Liver (tissue), 8 donors: ENCODE measurements at regions not wholly inside any gene's neighbourhood (a gene's known extent, or its start where the extent isn't known, plus 50 kb on each side); places are given as distances from the start of the nearest gene placed in this dataset.
A peak's percentile ranks its signal among the peaks of the same experiment; 100 is the strongest.

Experiments used
- DNase-seq: peaks from one replicate; pipeline ENCODE4 v3.0.0-alpha.2; 2017; ENCODE audit warnings: low spot score
- H3K27ac ChIP-seq, 2 donors: one replicate each; pipeline ENCODE4 v1.7.0; 2013; ENCODE audit warnings: inconsistent platforms in 2 of 2, low read length in 2 of 2, control low read depth in 1 of 2, low read depth in 1 of 2, mild to moderate bottlenecking in 1 of 2
- H3K27me3 ChIP-seq, 4 donors: one replicate each; pipeline versions ENCODE4 v1.6.1 to v1.7.0; 2013; ENCODE audit warnings: low read length in 3 of 4, inconsistent platforms in 1 of 4, mild to moderate bottlenecking in 1 of 4, moderate library complexity in 1 of 4; ENCODE audit not compliant: control insufficient read depth in 4 of 4, insufficient read depth in 4 of 4
- H3K36me3 ChIP-seq, 4 donors: one replicate each; pipeline versions ENCODE4 v1.6.1 to v1.7.0; 2013; ENCODE audit warnings: low read length in 3 of 4, mild to moderate bottlenecking in 3 of 4, low read depth in 1 of 4, moderate library complexity in 1 of 4; ENCODE audit not compliant: control insufficient read depth in 4 of 4, insufficient read depth in 3 of 4
- H3K4me1 ChIP-seq, 4 donors: one replicate each; pipeline versions ENCODE4 v1.6.1 to v1.7.0; 2013; ENCODE audit warnings: low read length in 3 of 4, mild to moderate bottlenecking in 3 of 4, moderate library complexity in 1 of 4; ENCODE audit not compliant: control insufficient read depth in 4 of 4, insufficient read depth in 4 of 4
- H3K4me3 ChIP-seq, 3 donors: one replicate each; pipeline versions ENCODE4 v1.6.1 to v1.7.0; 2013; ENCODE audit warnings: low read length in 3 of 3, control low read depth in 1 of 3, low read depth in 1 of 3, mild to moderate bottlenecking in 1 of 3
- H3K9ac ChIP-seq, 2 donors: one replicate each; pipeline ENCODE4 v1.7.0; 2013; ENCODE audit warnings: low read length in 2 of 2, mild to moderate bottlenecking in 2 of 2, moderate library complexity in 2 of 2, control low read depth in 1 of 2, low read depth in 1 of 2
- H3K9me3 ChIP-seq, 4 donors: one replicate each; pipeline versions ENCODE4 v1.6.1 to v1.7.0; 2013; ENCODE audit warnings: low read length in 3 of 4; ENCODE audit not compliant: control insufficient read depth in 4 of 4
- EGR1 ChIP-seq, 2 donors: IDR thresholded peaks; 2 replicates each; pipeline ENCODE4 v1.6.1; 2016 to 2018; ENCODE audit warnings: antibody characterized with exemption in 2 of 2, low read depth in 2 of 2
- FOXA1 ChIP-seq: IDR thresholded peaks from 2 replicates; pipeline ENCODE4 v1.6.1; 2016; ENCODE audit warnings: antibody characterized with exemption
- FOXA2 ChIP-seq: IDR thresholded peaks from 2 replicates; pipeline ENCODE4 v1.6.1; 2016; ENCODE audit warnings: antibody characterized with exemption
- HNF4A ChIP-seq, 2 donors: conservative IDR thresholded peaks; 2 replicates each; pipeline ENCODE4 v1.6.1; 2016; ENCODE audit warnings: antibody characterized with exemption in 2 of 2, mild to moderate bottlenecking in 2 of 2
- JUND ChIP-seq, 2 donors: IDR thresholded peaks; 2 replicates each; pipeline ENCODE4 v1.6.1; 2016; ENCODE audit warnings: antibody characterized with exemption in 2 of 2
- NR2F2 ChIP-seq: IDR thresholded peaks from 2 replicates; pipeline ENCODE4 v1.6.1; 2016; ENCODE audit warnings: antibody characterized with exemption
- RXRA ChIP-seq, 2 donors: IDR thresholded peaks; 2 replicates each; pipeline ENCODE4 v1.6.1; 2017 to 2018; ENCODE audit warnings: antibody characterized with exemption in 2 of 2, mild to moderate bottlenecking in 1 of 2
- SP1 ChIP-seq: IDR thresholded peaks from 2 replicates; pipeline ENCODE4 v1.6.1; 2018; ENCODE audit warnings: antibody characterized with exemption, mild to moderate bottlenecking
- TAF1 ChIP-seq: conservative IDR thresholded peaks from 2 replicates; pipeline ENCODE4 v1.6.1; 2016; ENCODE audit warnings: antibody characterized with exemption, mild to moderate bottlenecking
- YY1 ChIP-seq: IDR thresholded peaks from 2 replicates; pipeline ENCODE4 v1.6.1; 2016; ENCODE audit warnings: antibody characterized with exemption, mild to moderate bottlenecking
- WGBS: extraction: QIAGEN DNeasy Blood & Tissue Kit; methylation state at CpG from one replicate; pipeline ENCODE4 v1.1.7; 2013; 5-methylcytosine and 5-hydroxymethylcytosine counted together
- TF ChIP-seq, protein P1 (sequence below): IDR thresholded peaks from 2 replicates; pipeline ENCODE4 v1.6.1; 2016; ENCODE audit warnings: antibody characterized with exemption
- TF ChIP-seq, protein P2 (sequence below): fragments of 150-350 bp; IDR thresholded peaks from 2 replicates; pipeline ENCODE4 v1.5.1; 2017; ENCODE audit warnings: improper control_type of control experiment, low read depth, low read length; ENCODE audit not compliant: missing input control
- TF ChIP-seq, protein P3 (sequence below): IDR thresholded peaks from 2 replicates; pipeline ENCODE4 v1.6.1; 2016; ENCODE audit warnings: antibody characterized with exemption, mild to moderate bottlenecking
- TF ChIP-seq, protein P4 (sequence below): IDR thresholded peaks from 2 replicates; pipeline ENCODE4 v1.6.1; 2016; ENCODE audit warnings: antibody characterized with exemption
- TF ChIP-seq, protein P5 (sequence below): IDR thresholded peaks from 2 replicates; pipeline ENCODE4 v1.6.1; 2016; ENCODE audit warnings: antibody characterized with exemption
- donor health status: healthy.
- donor health status: healthy.
- donor health status: healthy.
- donor health status: healthy.
- donor health status: healthy.

DNA sequence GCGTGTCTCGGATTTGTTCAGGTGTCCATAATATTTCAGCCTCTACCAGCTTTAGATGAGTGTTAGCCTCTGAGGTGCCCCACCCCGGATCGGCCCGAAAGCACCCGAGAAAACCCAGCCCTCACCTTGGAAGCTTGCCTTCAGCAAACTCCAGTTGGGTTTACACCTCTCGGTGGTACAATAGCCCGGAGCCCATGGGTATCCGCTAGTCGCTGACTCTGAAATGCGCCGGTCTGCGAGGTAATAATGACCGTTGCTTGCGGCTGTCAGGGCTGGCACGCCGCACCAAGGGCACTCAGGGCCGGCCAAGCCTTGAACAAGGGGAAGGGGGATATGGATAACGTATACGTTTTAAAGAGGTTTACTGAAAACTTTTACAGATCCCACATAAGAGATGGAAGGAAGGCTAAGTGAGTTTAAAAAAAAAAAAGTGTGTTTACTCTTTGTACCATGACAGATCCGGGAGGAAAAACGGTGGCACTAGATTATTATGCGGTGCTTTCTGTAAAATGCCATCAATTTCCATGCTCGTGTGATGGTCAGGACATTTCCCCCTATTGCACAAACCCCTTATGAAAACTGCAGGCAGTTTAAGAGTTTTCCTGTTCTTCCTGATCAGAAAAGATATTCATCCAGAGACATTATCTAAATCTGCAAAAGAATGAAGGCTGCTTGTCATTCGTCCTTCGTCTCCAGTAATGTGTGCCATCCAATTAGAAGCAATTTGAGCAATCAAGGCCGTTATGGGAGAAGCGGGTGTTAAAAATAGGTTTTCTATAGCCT lies 124.2 kb downstream of the TMEM161B start:
- Histone ChIP-seq H3K9me3 (no peaks in the 10 kb centered on the region), H3K36me3 (no peaks in the 10 kb centered on the region), H3K4me3 (peak overlapping the region in 1 of 3 donors; percentile 56), H3K27me3 (no peaks in the 10 kb centered on the region), H3K4me1 (peaks cover 3 to 41% (median 30%) of the 10 kb centered on the region in 4 donors), H3K9ac (no peak overlapping the region), H3K27ac (no peak overlapping the region)
- WGBS = 31% methylated on average over 28 of the region's 28 CpGs
- no peak for DNase-seq
- TF ChIP-seq SP1 (no peak), RXRA (IDR thresholded peaks at IDR 0.05) (no peak), NR2F2 (no peak), JUND (IDR thresholded peaks at IDR 0.05) (no peak), FOXA2 (no peak), HNF4A (conservative IDR thresholded peaks at IDR 0.05) (no peak), TAF1 (no peak), EGR1 (IDR thresholded peaks at IDR 0.05; ENCODE audit: low read depth in 2 of 2) (no peak)
- TF ChIP-seq, protein P1, sequence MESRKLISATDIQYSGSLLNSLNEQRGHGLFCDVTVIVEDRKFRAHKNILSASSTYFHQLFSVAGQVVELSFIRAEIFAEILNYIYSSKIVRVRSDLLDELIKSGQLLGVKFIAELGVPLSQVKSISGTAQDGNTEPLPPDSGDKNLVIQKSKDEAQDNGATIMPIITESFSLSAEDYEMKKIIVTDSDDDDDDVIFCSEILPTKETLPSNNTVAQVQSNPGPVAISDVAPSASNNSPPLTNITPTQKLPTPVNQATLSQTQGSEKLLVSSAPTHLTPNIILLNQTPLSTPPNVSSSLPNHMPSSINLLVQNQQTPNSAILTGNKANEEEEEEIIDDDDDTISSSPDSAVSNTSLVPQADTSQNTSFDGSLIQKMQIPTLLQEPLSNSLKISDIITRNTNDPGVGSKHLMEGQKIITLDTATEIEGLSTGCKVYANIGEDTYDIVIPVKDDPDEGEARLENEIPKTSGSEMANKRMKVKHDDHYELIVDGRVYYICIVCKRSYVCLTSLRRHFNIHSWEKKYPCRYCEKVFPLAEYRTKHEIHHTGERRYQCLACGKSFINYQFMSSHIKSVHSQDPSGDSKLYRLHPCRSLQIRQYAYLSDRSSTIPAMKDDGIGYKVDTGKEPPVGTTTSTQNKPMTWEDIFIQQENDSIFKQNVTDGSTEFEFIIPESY = no peak
- TF ChIP-seq, protein P2, sequence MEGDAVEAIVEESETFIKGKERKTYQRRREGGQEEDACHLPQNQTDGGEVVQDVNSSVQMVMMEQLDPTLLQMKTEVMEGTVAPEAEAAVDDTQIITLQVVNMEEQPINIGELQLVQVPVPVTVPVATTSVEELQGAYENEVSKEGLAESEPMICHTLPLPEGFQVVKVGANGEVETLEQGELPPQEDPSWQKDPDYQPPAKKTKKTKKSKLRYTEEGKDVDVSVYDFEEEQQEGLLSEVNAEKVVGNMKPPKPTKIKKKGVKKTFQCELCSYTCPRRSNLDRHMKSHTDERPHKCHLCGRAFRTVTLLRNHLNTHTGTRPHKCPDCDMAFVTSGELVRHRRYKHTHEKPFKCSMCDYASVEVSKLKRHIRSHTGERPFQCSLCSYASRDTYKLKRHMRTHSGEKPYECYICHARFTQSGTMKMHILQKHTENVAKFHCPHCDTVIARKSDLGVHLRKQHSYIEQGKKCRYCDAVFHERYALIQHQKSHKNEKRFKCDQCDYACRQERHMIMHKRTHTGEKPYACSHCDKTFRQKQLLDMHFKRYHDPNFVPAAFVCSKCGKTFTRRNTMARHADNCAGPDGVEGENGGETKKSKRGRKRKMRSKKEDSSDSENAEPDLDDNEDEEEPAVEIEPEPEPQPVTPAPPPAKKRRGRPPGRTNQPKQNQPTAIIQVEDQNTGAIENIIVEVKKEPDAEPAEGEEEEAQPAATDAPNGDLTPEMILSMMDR = no peak
- TF ChIP-seq, protein P3, sequence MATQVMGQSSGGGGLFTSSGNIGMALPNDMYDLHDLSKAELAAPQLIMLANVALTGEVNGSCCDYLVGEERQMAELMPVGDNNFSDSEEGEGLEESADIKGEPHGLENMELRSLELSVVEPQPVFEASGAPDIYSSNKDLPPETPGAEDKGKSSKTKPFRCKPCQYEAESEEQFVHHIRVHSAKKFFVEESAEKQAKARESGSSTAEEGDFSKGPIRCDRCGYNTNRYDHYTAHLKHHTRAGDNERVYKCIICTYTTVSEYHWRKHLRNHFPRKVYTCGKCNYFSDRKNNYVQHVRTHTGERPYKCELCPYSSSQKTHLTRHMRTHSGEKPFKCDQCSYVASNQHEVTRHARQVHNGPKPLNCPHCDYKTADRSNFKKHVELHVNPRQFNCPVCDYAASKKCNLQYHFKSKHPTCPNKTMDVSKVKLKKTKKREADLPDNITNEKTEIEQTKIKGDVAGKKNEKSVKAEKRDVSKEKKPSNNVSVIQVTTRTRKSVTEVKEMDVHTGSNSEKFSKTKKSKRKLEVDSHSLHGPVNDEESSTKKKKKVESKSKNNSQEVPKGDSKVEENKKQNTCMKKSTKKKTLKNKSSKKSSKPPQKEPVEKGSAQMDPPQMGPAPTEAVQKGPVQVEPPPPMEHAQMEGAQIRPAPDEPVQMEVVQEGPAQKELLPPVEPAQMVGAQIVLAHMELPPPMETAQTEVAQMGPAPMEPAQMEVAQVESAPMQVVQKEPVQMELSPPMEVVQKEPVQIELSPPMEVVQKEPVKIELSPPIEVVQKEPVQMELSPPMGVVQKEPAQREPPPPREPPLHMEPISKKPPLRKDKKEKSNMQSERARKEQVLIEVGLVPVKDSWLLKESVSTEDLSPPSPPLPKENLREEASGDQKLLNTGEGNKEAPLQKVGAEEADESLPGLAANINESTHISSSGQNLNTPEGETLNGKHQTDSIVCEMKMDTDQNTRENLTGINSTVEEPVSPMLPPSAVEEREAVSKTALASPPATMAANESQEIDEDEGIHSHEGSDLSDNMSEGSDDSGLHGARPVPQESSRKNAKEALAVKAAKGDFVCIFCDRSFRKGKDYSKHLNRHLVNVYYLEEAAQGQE = no peak
- TF ChIP-seq, protein P4, sequence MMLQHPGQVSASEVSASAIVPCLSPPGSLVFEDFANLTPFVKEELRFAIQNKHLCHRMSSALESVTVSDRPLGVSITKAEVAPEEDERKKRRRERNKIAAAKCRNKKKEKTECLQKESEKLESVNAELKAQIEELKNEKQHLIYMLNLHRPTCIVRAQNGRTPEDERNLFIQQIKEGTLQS = no peak
- TF ChIP-seq, protein P5, sequence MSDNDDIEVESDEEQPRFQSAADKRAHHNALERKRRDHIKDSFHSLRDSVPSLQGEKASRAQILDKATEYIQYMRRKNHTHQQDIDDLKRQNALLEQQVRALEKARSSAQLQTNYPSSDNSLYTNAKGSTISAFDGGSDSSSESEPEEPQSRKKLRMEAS = no peak

DNA sequence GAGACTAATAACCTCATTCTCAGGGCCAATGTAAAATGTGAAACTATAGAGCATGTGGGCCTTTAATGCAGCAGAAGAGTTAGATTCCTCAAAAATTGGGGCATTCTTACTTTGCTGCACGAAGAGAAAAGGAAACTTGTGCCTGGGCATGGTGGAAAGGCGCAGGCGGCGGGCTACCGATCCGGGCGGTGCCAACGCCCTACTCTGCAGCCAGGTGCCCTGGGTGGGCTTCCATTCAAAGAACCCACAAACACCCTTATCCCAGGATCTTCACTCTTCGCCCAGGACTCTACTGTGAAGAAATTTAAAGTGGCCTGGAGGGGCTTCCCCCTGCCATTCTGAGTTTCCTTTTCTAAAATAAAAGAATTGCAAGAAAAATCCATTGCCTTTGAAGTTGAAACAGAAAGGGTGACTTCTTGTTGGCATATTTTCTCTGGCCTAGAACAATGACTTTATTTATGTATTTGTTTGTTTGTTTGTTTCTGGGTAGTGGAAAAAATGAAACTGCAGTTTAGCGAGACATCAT lies 124.9 kb downstream of the TMEM161B start:
- Histone ChIP-seq H3K9ac (no peak overlapping the region), H3K36me3 (no peaks in the 10 kb centered on the region), H3K27me3 (no peaks in the 10 kb centered on the region), H3K4me3 (peak overlapping the region in 2 of 3 donors; percentile 56 to 77), H3K4me1 (peaks cover 3 to 41% (median 30%) of the 10 kb centered on the region in 4 donors), H3K9me3 (no peaks in the 10 kb centered on the region), H3K27ac (no peak overlapping the region)
- 45% methylated on average over 10 of the region's 10 CpGs for WGBS
- TF ChIP-seq FOXA1 (no peak), YY1 (no peak), RXRA (IDR thresholded peaks at IDR 0.05) (no peak)
- TF ChIP-seq, protein P2 = no peak
- DNase-seq = no peak
